Vagina (tissue), 2 donors: ENCODE measurements at regions not wholly inside any gene's neighbourhood (a gene's known extent, or its start where the extent isn't known, plus 50 kb on each side); places are given as distances from the start of the nearest gene placed in this dataset.

ENCODE experiments used
- DNase-seq, 2 donors: peaks; one replicate each; pipeline ENCODE4 v3.0.0-alpha.2; 2017; ENCODE audit errors: extremely low spot score in 2 of 2
- H3K27ac ChIP-seq: fragments of 200-600 bp; sonication (generic); one replicate; pipeline ENCODE4 v1.5.1; 2019
- H3K27me3 ChIP-seq: fragments of 200-600 bp; sonication (generic); one replicate; pipeline ENCODE4 v1.5.1; 2019
- H3K36me3 ChIP-seq, 2 donors: fragments of 200-600 bp; sonication (generic); one replicate each; pipeline ENCODE4 v1.5.1; 2017 to 2019
- H3K4me1 ChIP-seq: fragments of 200-600 bp; sonication (generic); one replicate; pipeline ENCODE4 v1.5.1; 2019
- H3K4me3 ChIP-seq, 2 donors: fragments of 200-600 bp; sonication (generic); 1 replicate in 1 of 2; 2 replicates in 1 of 2; pipeline ENCODE4 v1.5.1; 2016 to 2019
- H3K9me3 ChIP-seq: fragments of 200-600 bp; sonication (generic); one replicate; pipeline ENCODE4 v1.5.1; 2019
- CTCF ChIP-seq, 3 experiments: fragments of 450-650 bp in 2 of 3; fragments of 200-600 bp in 1 of 3; sonication (generic) in 1 of 3; IDR thresholded peaks; one replicate each; pipeline ENCODE4 v1.5.1; 2017 to 2019; ENCODE audit warnings: antibody characterized with exemption in 3 of 3, mild to moderate bottlenecking in 2 of 3, moderate library complexity in 2 of 3
- POLR2A ChIP-seq, 2 donors: fragments of 450-650 bp; IDR thresholded peaks; one replicate each; pipeline ENCODE4 v1.6.1; 2017; ENCODE audit warnings: antibody characterized with exemption in 2 of 2, mild to moderate bottlenecking in 2 of 2, moderate library complexity in 2 of 2
- POLR2AphosphoS5 ChIP-seq, 2 donors: sonication (generic); formaldehyde crosslinking; IDR thresholded peaks; one replicate each; pipeline ENCODE4 v1.9.0; 2017; ENCODE audit warnings: antibody characterized with exemption in 2 of 2, mild to moderate bottlenecking in 2 of 2, low read depth in 1 of 2; ENCODE audit not compliant: insufficient read depth in 1 of 2
- intact Hi-C: fragments of 100-400 bp; cut with DNase I; formaldehyde crosslinking; loops from one replicate; pipeline ENCODE4 v1.15.1; 2023

GRCh38 chr6:126167726-126168125 lies 172.2 kb upstream of the CENPW start:
- no peaks in the 10 kb centered on the region for H3K9me3 ChIP-seq
- no peaks in the 10 kb centered on the region for H3K4me1 ChIP-seq
- H3K36me3 ChIP-seq = no peaks in the 10 kb centered on the region
- H3K27me3 ChIP-seq = no peaks in the 10 kb centered on the region
- intact Hi-C loops = no loop called here
- DNase-seq = no peak
- TF ChIP-seq CTCF (IDR thresholded peaks at IDR 0.05) (no peak), POLR2AphosphoS5 (IDR thresholded peaks at IDR 0.05; ENCODE audit: insufficient read depth in 1 of 2, low read depth in 1 of 2) (no peak), POLR2A (IDR thresholded peaks at IDR 0.05) (no peak)
- H3K4me3 ChIP-seq = no peak overlapping the region
- H3K27ac ChIP-seq = no peak overlapping the region

GRCh38 chr6:126170433-126170832 lies 169.5 kb upstream of the CENPW start:
- no peaks in the 10 kb centered on the region for H3K36me3 ChIP-seq
- intact Hi-C loops = no loop called here
- H3K9me3 ChIP-seq = no peaks in the 10 kb centered on the region
- no peaks in the 10 kb centered on the region for H3K27me3 ChIP-seq
- no peak overlapping the region for H3K27ac ChIP-seq
- no peak overlapping the region for H3K4me3 ChIP-seq
- TF ChIP-seq POLR2AphosphoS5 (IDR thresholded peaks at IDR 0.05; ENCODE audit: insufficient read depth in 1 of 2, low read depth in 1 of 2) (no peak), CTCF (IDR thresholded peaks at IDR 0.05) (no peak), POLR2A (IDR thresholded peaks at IDR 0.05) (no peak)
- DNase-seq = no peak
- H3K4me1 ChIP-seq = no peaks in the 10 kb centered on the region

GRCh38 chr6:126170978-126171382 lies 168.9 kb upstream of the CENPW start:
- no peak overlapping the region for H3K27ac ChIP-seq
- no peaks in the 10 kb centered on the region for H3K4me1 ChIP-seq
- H3K9me3 ChIP-seq = no peaks in the 10 kb centered on the region
- H3K4me3 ChIP-seq = no peak overlapping the region
- intact Hi-C loops = no loop called here
- no peaks in the 10 kb centered on the region for H3K27me3 ChIP-seq
- DNase-seq = no peak
- no peak for TF ChIP-seq CTCF (IDR thresholded peaks at IDR 0.05)
- TF ChIP-seq POLR2AphosphoS5 (IDR thresholded peaks at IDR 0.05; ENCODE audit: insufficient read depth in 1 of 2, low read depth in 1 of 2) = no peak
- no peak for TF ChIP-seq POLR2A (IDR thresholded peaks at IDR 0.05)
- no peaks in the 10 kb centered on the region for H3K36me3 ChIP-seq

GRCh38 chr6:126172131-126172530 lies 167.8 kb upstream of the CENPW start:
- Histone ChIP-seq H3K4me3 (no peak overlapping the region), H3K36me3 (no peaks in the 10 kb centered on the region), H3K27ac (no peak overlapping the region), H3K27me3 (no peaks in the 10 kb centered on the region), H3K4me1 (no peaks in the 10 kb centered on the region), H3K9me3 (no peaks in the 10 kb centered on the region)
- intact Hi-C loops = no loop called here
- DNase-seq = no peak
- no peak for TF ChIP-seq POLR2A (IDR thresholded peaks at IDR 0.05)
- no peak for TF ChIP-seq POLR2AphosphoS5 (IDR thresholded peaks at IDR 0.05; ENCODE audit: insufficient read depth in 1 of 2, low read depth in 1 of 2)
- no peak for TF ChIP-seq CTCF (IDR thresholded peaks at IDR 0.05)

GRCh38 chr6:126173265-126173664 lies 166.7 kb upstream of the CENPW start:
- Histone ChIP-seq H3K4me1 (no peaks in the 10 kb centered on the region), H3K27ac (no peak overlapping the region), H3K4me3 (no peak overlapping the region), H3K27me3 (no peaks in the 10 kb centered on the region), H3K36me3 (no peaks in the 10 kb centered on the region), H3K9me3 (no peaks in the 10 kb centered on the region)
- TF ChIP-seq CTCF (IDR thresholded peaks at IDR 0.05) = no peak
- TF ChIP-seq POLR2AphosphoS5 (IDR thresholded peaks at IDR 0.05; ENCODE audit: insufficient read depth in 1 of 2, low read depth in 1 of 2) = no peak
- no peak for TF ChIP-seq POLR2A (IDR thresholded peaks at IDR 0.05)
- DNase-seq = no peak
- intact Hi-C loops = no loop called here
